HEK293 (cell line): ENCODE measurements at regions not wholly inside any gene's neighbourhood (a gene's known extent, or its start where the extent isn't known, plus 50 kb on each side); places are given as distances from the start of the nearest gene placed in this dataset.

Experiments used
- BCL11A ChIP-seq: fragments of 450-650 bp; formaldehyde crosslinking; IDR thresholded peaks from 2 replicates; pipeline ENCODE4 v1.5.1; 2016; ENCODE audit warnings: low read depth, missing biosample characterization, missing genetic modification characterization
- GFI1B ChIP-seq: fragments of 450-650 bp; formaldehyde crosslinking; IDR thresholded peaks from 2 replicates; pipeline ENCODE4 v1.5.1; 2016; ENCODE audit warnings: missing biosample characterization, missing genetic modification characterization
- KLF16 ChIP-seq: fragments of 450-650 bp; formaldehyde crosslinking; IDR thresholded peaks from 2 replicates; pipeline ENCODE4 v1.5.1; 2017; ENCODE audit warnings: missing biosample characterization, missing genetic modification characterization
- MYNN ChIP-seq: fragments of 450-650 bp; formaldehyde crosslinking; IDR thresholded peaks from 2 replicates; pipeline ENCODE4 v1.5.1; 2016; ENCODE audit warnings: missing biosample characterization, missing genetic modification characterization, borderline replicate concordance
- PRDM4 ChIP-seq: fragments of 450-650 bp; formaldehyde crosslinking; IDR thresholded peaks from 2 replicates; pipeline ENCODE4 v1.5.1; 2017; ENCODE audit warnings: missing biosample characterization, missing genetic modification characterization
- SETDB1 ChIP-seq: IDR thresholded peaks from one replicate; pipeline ENCODE4 v1.6.1; 2017; ENCODE audit warnings: mild to moderate bottlenecking, low read length, moderate library complexity, mixed read lengths; ENCODE audit not compliant: insufficient read length
- SP7 ChIP-seq: fragments of 450-650 bp; formaldehyde crosslinking; IDR thresholded peaks from 2 replicates; pipeline ENCODE4 v1.5.1; 2016; ENCODE audit warnings: missing biosample characterization, missing genetic modification characterization
- ZBTB20 ChIP-seq: fragments of 450-650 bp; formaldehyde crosslinking; IDR thresholded peaks from 2 replicates; pipeline ENCODE4 v1.5.1; 2016; ENCODE audit warnings: missing biosample characterization, missing genetic modification characterization
- ZEB2 ChIP-seq: fragments of 450-650 bp; formaldehyde crosslinking; IDR thresholded peaks from 2 replicates; pipeline ENCODE4 v1.5.1; 2016; ENCODE audit warnings: missing biosample characterization, missing genetic modification characterization
- ZFP37 ChIP-seq: fragments of 450-650 bp; formaldehyde crosslinking; IDR thresholded peaks from 2 replicates; pipeline ENCODE4 v1.5.1; 2016; ENCODE audit warnings: missing biosample characterization, missing genetic modification characterization
- ZNF114 ChIP-seq: fragments of 450-650 bp; formaldehyde crosslinking; IDR thresholded peaks from 2 replicates; pipeline ENCODE4 v1.5.0; 2017; ENCODE audit warnings: missing biosample characterization, missing genetic modification characterization
- ZNF211 ChIP-seq: fragments of 450-650 bp; formaldehyde crosslinking; IDR thresholded peaks from 2 replicates; pipeline ENCODE4 v1.5.1; 2016; ENCODE audit warnings: low read depth, missing biosample characterization, missing genetic modification characterization
- ZNF214 ChIP-seq: fragments of 450-650 bp; formaldehyde crosslinking; IDR thresholded peaks from 2 replicates; pipeline ENCODE4 v1.5.1; 2017; ENCODE audit warnings: missing biosample characterization, mild to moderate bottlenecking, missing genetic modification characterization, borderline replicate concordance
- ZNF362 ChIP-seq: fragments of 450-650 bp; formaldehyde crosslinking; IDR thresholded peaks from 2 replicates; pipeline ENCODE4 v1.5.1; 2016; ENCODE audit warnings: missing biosample characterization, missing genetic modification characterization
- ZNF366 ChIP-seq: fragments of 450-650 bp; formaldehyde crosslinking; conservative IDR thresholded peaks from 2 replicates; pipeline ENCODE4 v1.5.1; 2016; ENCODE audit warnings: missing biosample characterization, missing genetic modification characterization
- ZNF391 ChIP-seq: fragments of 450-650 bp; formaldehyde crosslinking; IDR thresholded peaks from 2 replicates; pipeline ENCODE4 v1.5.1; 2016; ENCODE audit warnings: low read depth, missing biosample characterization, missing genetic modification characterization, borderline replicate concordance
- ZNF544 ChIP-seq: fragments of 450-650 bp; formaldehyde crosslinking; IDR thresholded peaks from 2 replicates; pipeline ENCODE4 v1.5.0; 2017; ENCODE audit warnings: missing biosample characterization, missing genetic modification characterization
- ZNF560 ChIP-seq: fragments of 450-650 bp; formaldehyde crosslinking; IDR thresholded peaks from 2 replicates; pipeline ENCODE4 v1.5.1; 2017; ENCODE audit warnings: missing biosample characterization, missing genetic modification characterization, borderline replicate concordance
- ZNF654 ChIP-seq: fragments of 450-650 bp; formaldehyde crosslinking; IDR thresholded peaks from 2 replicates; pipeline ENCODE4 v1.5.1; 2016; ENCODE audit warnings: low read depth, missing biosample characterization, missing genetic modification characterization
- ZNF76 ChIP-seq: fragments of 450-650 bp; formaldehyde crosslinking; IDR thresholded peaks from 2 replicates; pipeline ENCODE4; 2016; ENCODE audit warnings: low read depth, missing biosample characterization, missing genetic modification characterization, borderline replicate concordance
- ZNF777 ChIP-seq: fragments of 450-650 bp; formaldehyde crosslinking; IDR thresholded peaks from 2 replicates; pipeline ENCODE4 v1.5.1; 2017; ENCODE audit warnings: missing biosample characterization, missing genetic modification characterization, borderline replicate concordance
- ZNF785 ChIP-seq: fragments of 450-650 bp; formaldehyde crosslinking; IDR thresholded peaks from 2 replicates; pipeline ENCODE4 v1.5.1; 2016; ENCODE audit warnings: missing biosample characterization, missing genetic modification characterization
- ZNF837 ChIP-seq: fragments of 450-650 bp; formaldehyde crosslinking; IDR thresholded peaks from 2 replicates; pipeline ENCODE4 v1.5.1; 2016; ENCODE audit warnings: missing biosample characterization, missing genetic modification characterization
- ZSCAN30 ChIP-seq: fragments of 450-650 bp; IDR thresholded peaks from 2 replicates; pipeline ENCODE4 v1.5.1; 2018; ENCODE audit warnings: missing biosample characterization, mild to moderate bottlenecking, missing genetic modification characterization, moderate library complexity
- ZXDB ChIP-seq: fragments of 450-650 bp; formaldehyde crosslinking; IDR thresholded peaks from 2 replicates; pipeline ENCODE4 v1.5.1; 2016; ENCODE audit warnings: missing biosample characterization, missing genetic modification characterization
- TF ChIP-seq, protein P1 (sequence below): fragments of 450-650 bp; formaldehyde crosslinking; IDR thresholded peaks from 2 replicates; pipeline ENCODE4; 2016; ENCODE audit warnings: missing biosample characterization, missing genetic modification characterization
- TF ChIP-seq, protein P2 (sequence below): fragments of 450-650 bp; formaldehyde crosslinking; IDR thresholded peaks from 2 replicates; pipeline ENCODE4 v1.5.1; 2016; ENCODE audit warnings: missing biosample characterization, missing genetic modification characterization
- TF ChIP-seq, protein P3 (sequence below): fragments of 450-650 bp; formaldehyde crosslinking; IDR thresholded peaks from 2 replicates; pipeline ENCODE4 v1.5.1; 2016; ENCODE audit warnings: missing biosample characterization, missing genetic modification characterization
- TF ChIP-seq, protein P4 (sequence below): fragments of 450-650 bp; formaldehyde crosslinking; IDR thresholded peaks from 2 replicates; pipeline ENCODE4 v1.5.1; 2017; ENCODE audit warnings: missing biosample characterization, missing genetic modification characterization

DNA sequence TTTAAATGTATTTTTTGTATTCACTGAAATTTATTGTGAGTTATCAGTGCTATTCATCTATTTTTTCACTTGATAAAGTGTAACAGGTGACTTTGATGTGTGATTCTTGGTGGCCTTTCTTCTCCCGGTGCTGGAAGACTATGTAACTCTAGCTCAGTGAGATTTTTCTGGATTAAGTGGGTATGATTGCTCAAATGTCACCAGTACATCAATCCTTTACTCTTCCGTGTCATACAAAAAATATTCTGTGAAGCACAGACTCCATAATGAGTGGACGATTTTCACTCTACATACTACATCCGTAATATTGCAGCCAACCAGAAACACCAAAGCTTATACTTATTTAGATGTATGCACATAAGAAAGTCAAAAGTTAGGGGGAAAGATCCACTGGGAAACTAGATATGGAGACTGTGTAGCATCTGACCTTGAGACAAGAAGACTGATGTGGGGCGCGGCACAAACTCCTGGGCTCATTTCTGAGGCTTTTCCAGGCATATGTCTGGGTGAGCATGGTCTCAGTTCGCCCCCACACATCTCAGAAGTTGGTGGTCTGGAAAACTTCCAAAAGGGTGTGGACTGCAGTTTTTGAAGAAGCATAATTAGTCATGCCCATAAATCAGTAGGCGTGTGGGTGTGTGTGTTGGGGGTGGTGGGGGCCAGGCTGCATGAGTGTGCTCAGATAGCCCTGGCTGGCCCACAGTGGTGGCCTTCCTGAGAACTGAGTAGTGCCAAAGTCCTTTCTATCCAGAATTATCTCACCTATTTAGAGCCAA is 53.9 kb upstream of the TENM3 start (continued):
- TF ChIP-seq BCL11A (tag by site-specific recombination) (peak; percentile 53; the same call in 1 of the 2 replicates), ZNF560 (no peak), ZNF391 (tag by site-specific recombination) (no peak), MYNN (tag by site-specific recombination) (no peak), ZFP37 (no peak), PRDM4 (tag by site-specific recombination) (peak; percentile 72), ZXDB (tag by site-specific recombination) (peak; percentile 63), ZNF76 (no peak; the same call in 1 of the 2 replicates), ZSCAN30 (no peak), ZNF837 (tag by site-specific recombination) (no peak), ZBTB20 (tag by site-specific recombination) (no peak), KLF16 (no peak), ZNF114 (tag by site-specific recombination) (no peak), SETDB1 (no peak), GFI1B (tag by site-specific recombination) (no peak), ZEB2 (tag by site-specific recombination) (peak; percentile 80), ZNF654 (tag by site-specific recombination) (no peak), ZNF777 (no peak), ZNF785 (tag by site-specific recombination) (no peak), SP7 (tag by site-specific recombination) (peak; percentile 92), ZNF544 (tag by site-specific recombination) (no peak), ZNF214 (tag by site-specific recombination) (no peak), ZNF211 (tag by site-specific recombination) (no peak), ZNF362 (tag by site-specific recombination) (0 out of 2 replicates have a peak, but pooled peaks have one; percentile 19), ZNF366 (tag by site-specific recombination) (peak; percentile 40; the same call in 1 of the 2 replicates)
- TF ChIP-seq, protein P1, sequence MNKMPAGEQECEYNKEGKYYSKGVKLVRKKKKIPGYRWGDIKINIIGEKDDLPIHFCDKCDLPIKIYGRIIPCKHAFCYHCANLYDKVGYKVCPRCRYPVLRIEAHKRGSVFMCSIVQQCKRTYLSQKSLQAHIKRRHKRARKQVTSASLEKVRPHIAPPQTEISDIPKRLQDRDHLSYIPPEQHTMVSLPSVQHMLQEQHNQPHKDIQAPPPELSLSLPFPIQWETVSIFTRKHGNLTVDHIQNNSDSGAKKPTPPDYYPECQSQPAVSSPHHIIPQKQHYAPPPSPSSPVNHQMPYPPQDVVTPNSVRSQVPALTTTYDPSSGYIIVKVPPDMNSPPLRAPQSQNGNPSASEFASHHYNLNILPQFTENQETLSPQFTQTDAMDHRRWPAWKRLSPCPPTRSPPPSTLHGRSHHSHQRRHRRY (tag by site-specific recombination), result no peak
- TF ChIP-seq, protein P2, sequence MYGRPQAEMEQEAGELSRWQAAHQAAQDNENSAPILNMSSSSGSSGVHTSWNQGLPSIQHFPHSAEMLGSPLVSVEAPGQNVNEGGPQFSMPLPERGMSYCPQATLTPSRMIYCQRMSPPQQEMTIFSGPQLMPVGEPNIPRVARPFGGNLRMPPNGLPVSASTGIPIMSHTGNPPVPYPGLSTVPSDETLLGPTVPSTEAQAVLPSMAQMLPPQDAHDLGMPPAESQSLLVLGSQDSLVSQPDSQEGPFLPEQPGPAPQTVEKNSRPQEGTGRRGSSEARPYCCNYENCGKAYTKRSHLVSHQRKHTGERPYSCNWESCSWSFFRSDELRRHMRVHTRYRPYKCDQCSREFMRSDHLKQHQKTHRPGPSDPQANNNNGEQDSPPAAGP (tag by site-specific recombination), result peak; percentile 65; the same call in 1 of the 2 replicates
- TF ChIP-seq, protein P3, sequence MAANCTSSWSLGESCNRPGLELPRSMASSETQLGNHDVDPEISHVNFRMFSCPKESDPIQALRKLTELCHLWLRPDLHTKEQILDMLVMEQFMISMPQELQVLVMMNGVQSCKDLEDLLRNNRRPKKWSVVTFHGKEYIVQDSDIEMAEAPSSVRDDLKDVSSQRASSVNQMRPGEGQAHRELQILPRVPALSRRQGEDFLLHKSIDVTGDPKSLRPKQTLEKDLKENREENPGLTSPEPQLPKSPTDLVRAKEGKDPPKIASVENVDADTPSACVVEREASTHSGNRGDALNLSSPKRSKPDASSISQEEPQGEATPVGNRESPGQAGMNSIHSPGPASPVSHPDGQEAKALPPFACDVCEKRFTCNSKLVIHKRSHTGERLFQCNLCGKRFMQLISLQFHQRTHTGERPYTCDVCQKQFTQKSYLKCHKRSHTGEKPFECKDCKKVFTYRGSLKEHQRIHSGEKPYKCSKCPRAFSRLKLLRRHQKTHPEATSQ (tag by site-specific recombination), result no peak
- TF ChIP-seq, protein P4, sequence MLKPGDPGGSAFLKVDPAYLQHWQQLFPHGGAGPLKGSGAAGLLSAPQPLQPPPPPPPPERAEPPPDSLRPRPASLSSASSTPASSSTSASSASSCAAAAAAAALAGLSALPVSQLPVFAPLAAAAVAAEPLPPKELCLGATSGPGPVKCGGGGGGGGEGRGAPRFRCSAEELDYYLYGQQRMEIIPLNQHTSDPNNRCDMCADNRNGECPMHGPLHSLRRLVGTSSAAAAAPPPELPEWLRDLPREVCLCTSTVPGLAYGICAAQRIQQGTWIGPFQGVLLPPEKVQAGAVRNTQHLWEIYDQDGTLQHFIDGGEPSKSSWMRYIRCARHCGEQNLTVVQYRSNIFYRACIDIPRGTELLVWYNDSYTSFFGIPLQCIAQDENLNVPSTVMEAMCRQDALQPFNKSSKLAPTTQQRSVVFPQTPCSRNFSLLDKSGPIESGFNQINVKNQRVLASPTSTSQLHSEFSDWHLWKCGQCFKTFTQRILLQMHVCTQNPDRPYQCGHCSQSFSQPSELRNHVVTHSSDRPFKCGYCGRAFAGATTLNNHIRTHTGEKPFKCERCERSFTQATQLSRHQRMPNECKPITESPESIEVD, result peak; percentile 88
